ENCODE measurements at regions not wholly inside any gene's neighbourhood (a gene's known extent, or its start where the extent isn't known, plus 50 kb on each side); places are given as distances from the start of the nearest gene placed in this dataset.

DNA sequence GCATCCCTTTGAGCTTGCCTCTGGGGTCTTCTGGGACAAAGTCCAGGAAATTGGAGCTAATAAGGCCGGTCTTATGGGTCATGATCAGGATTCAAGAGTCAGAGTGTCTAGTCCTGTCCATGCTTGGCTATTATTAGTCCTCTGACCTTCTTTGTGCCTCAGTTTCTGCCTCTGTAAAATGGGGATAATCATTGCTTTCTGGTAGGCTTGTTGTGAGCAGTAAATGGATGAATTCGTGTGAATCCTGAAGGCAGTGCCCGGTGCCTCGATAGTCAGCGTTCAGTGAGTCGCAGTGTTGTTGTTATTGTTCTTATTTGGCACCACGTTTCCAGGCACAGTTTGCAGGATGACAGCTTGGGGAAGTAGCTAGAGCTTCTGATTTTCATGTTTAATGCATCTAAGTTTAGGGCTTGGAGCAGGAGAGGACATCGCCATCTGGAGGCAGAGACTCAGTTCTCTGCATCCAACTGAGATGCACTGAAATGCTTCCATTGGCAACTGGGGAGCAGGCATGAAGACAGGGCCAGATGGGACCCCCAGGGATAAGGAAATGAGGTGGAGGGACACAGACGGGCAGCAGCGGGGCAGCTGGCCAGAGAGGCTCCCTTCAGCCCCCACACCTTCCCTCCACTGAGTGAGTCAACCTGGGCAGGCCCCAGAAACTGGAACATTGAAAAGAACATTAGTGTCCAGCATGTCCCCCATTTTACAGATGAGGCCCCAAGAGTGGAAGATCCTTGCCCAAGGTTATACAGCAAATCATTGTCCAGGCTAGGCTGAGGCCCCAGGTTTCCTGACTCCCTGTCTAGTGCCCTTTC is 160.3 kb downstream of the PTPRU start:
- no peaks in the 10 kb centered on the region for H3K4me1 ChIP-seq (ENCODE audit: low read length)

GRCh38 chr1:29395736-29396437 is 159.6 kb downstream of the PTPRU start:
- no peak overlapping the region for H3K9ac ChIP-seq (ENCODE audit: low read length)
- H3K27me3 ChIP-seq (ENCODE audit: low read length), result no peaks in the 10 kb centered on the region
- H3K9me3 ChIP-seq (ENCODE audit: low read length), result no peaks in the 10 kb centered on the region
- H3K79me2 ChIP-seq (ENCODE audit: low read length), result no peaks in the 10 kb centered on the region
- H3K4me3 ChIP-seq (ENCODE audit: low read length), result no peak overlapping the region
- no peak for DNase-seq
- no peaks in the 10 kb centered on the region for H3K36me3 ChIP-seq (ENCODE audit: insufficient read depth, low read length)
- H4K20me1 ChIP-seq (ENCODE audit: insufficient read depth, low read depth, low read length), result no peaks in the 10 kb centered on the region
- H3K27ac ChIP-seq (ENCODE audit: low read length), result no peak overlapping the region
- no peaks in the 10 kb centered on the region for H3K9me2 ChIP-seq (replicated peaks; ENCODE audit: insufficient read depth, low read length)
- H3K4me1 ChIP-seq (ENCODE audit: low read length), result no peaks in the 10 kb centered on the region
- H3K4me2 ChIP-seq (ENCODE audit: low read depth, low read length, poor library complexity, severe bottlenecking), result no peak overlapping the region
- no peak overlapping the region for H2AFZ ChIP-seq (ENCODE audit: low read length)

More for the DNA sequence above, 160.3 kb downstream of the PTPRU start:
- Histone ChIP-seq H3K4me2 (ENCODE audit: low read depth, low read length, poor library complexity, severe bottlenecking) (no peak overlapping the region), H3K4me3 (ENCODE audit: low read length) (no peak overlapping the region), H3K27ac (ENCODE audit: low read length) (no peak overlapping the region), H3K79me2 (ENCODE audit: low read length) (no peaks in the 10 kb centered on the region), H4K20me1 (ENCODE audit: insufficient read depth, low read depth, low read length) (no peaks in the 10 kb centered on the region), H3K9me3 (ENCODE audit: low read length) (no peaks in the 10 kb centered on the region), H3K9ac (ENCODE audit: low read length) (no peak overlapping the region), H2AFZ (ENCODE audit: low read length) (no peak overlapping the region), H3K36me3 (ENCODE audit: insufficient read depth, low read length) (no peaks in the 10 kb centered on the region), H3K27me3 (ENCODE audit: low read length) (no peaks in the 10 kb centered on the region), H3K9me2 (replicated peaks; ENCODE audit: insufficient read depth, low read length) (no peaks in the 10 kb centered on the region)
- DNase-seq, result no peak

- H4K20me1 ChIP-seq (ENCODE audit: insufficient read depth, low read depth, low read length), result no peaks in the 10 kb centered on the region
Measured at GRCh38 chr1:29394521-29395225, 158.4 kb downstream of the PTPRU start.

GRCh38 chr1:29393451-29393826 is 157.1 kb downstream of the PTPRU start:
- Histone ChIP-seq H3K36me3 (ENCODE audit: insufficient read depth, low read length) (no peaks in the 10 kb centered on the region), H2AFZ (ENCODE audit: low read length) (no peak overlapping the region), H3K4me1 (ENCODE audit: low read length) (no peaks in the 10 kb centered on the region), H3K27ac (ENCODE audit: low read length) (no peak overlapping the region), H3K9me3 (ENCODE audit: low read length) (no peaks in the 10 kb centered on the region), H3K4me2 (ENCODE audit: low read depth, low read length, poor library complexity, severe bottlenecking) (no peak overlapping the region), H3K9me2 (replicated peaks; ENCODE audit: insufficient read depth, low read length) (no peaks in the 10 kb centered on the region), H4K20me1 (ENCODE audit: insufficient read depth, low read depth, low read length) (no peaks in the 10 kb centered on the region), H3K9ac (ENCODE audit: low read length) (no peak overlapping the region), H3K27me3 (ENCODE audit: low read length) (no peaks in the 10 kb centered on the region), H3K4me3 (ENCODE audit: low read length) (no peak overlapping the region), H3K79me2 (ENCODE audit: low read length) (no peaks in the 10 kb centered on the region)
- no peak for DNase-seq

More at GRCh38 chr1:29394521-29395225, 158.4 kb downstream of the PTPRU start:
- Histone ChIP-seq H2AFZ (ENCODE audit: low read length) (no peak overlapping the region), H3K36me3 (ENCODE audit: insufficient read depth, low read length) (no peaks in the 10 kb centered on the region), H3K27ac (ENCODE audit: low read length) (no peak overlapping the region), H3K4me3 (ENCODE audit: low read length) (no peak overlapping the region), H3K79me2 (ENCODE audit: low read length) (no peaks in the 10 kb centered on the region), H3K9me2 (replicated peaks; ENCODE audit: insufficient read depth, low read length) (no peaks in the 10 kb centered on the region), H3K4me2 (ENCODE audit: low read depth, low read length, poor library complexity, severe bottlenecking) (no peak overlapping the region), H3K9ac (ENCODE audit: low read length) (no peak overlapping the region), H3K4me1 (ENCODE audit: low read length) (no peaks in the 10 kb centered on the region), H3K27me3 (ENCODE audit: low read length) (no peaks in the 10 kb centered on the region), H3K9me3 (ENCODE audit: low read length) (no peaks in the 10 kb centered on the region)
- no peak for DNase-seq

- Histone ChIP-seq H3K27me3 (ENCODE audit: low read length) (no peaks in the 10 kb centered on the region), H3K79me2 (ENCODE audit: low read length) (no peaks in the 10 kb centered on the region), H3K36me3 (ENCODE audit: insufficient read depth, low read length) (no peaks in the 10 kb centered on the region), H3K27ac (ENCODE audit: low read length) (no peak overlapping the region), H3K9me2 (replicated peaks; ENCODE audit: insufficient read depth, low read length) (no peaks in the 10 kb centered on the region), H2AFZ (ENCODE audit: low read length) (no peak overlapping the region), H3K4me1 (ENCODE audit: low read length) (no peaks in the 10 kb centered on the region), H3K9me3 (ENCODE audit: low read length) (no peaks in the 10 kb centered on the region), H3K4me3 (ENCODE audit: low read length) (no peak overlapping the region), H4K20me1 (ENCODE audit: insufficient read depth, low read depth, low read length) (no peaks in the 10 kb centered on the region), H3K4me2 (ENCODE audit: low read depth, low read length, poor library complexity, severe bottlenecking) (no peak overlapping the region), H3K9ac (ENCODE audit: low read length) (no peak overlapping the region)
- DNase-seq, result no peak
Measured at GRCh38 chr1:29392486-29393450, 156.4 kb downstream of the PTPRU start.

GRCh38 chr1:29392036-29392435 is 155.7 kb downstream of the PTPRU start:
- H3K27ac ChIP-seq (ENCODE audit: low read length), result no peak overlapping the region
- no peaks in the 10 kb centered on the region for H3K9me2 ChIP-seq (replicated peaks; ENCODE audit: insufficient read depth, low read length)
- no peaks in the 10 kb centered on the region for H3K79me2 ChIP-seq (ENCODE audit: low read length)
- no peaks in the 10 kb centered on the region for H3K36me3 ChIP-seq (ENCODE audit: insufficient read depth, low read length)
- no peak overlapping the region for H3K9ac ChIP-seq (ENCODE audit: low read length)
- no peaks in the 10 kb centered on the region for H3K9me3 ChIP-seq (ENCODE audit: low read length)
- H4K20me1 ChIP-seq (ENCODE audit: insufficient read depth, low read depth, low read length), result no peaks in the 10 kb centered on the region
- no peak overlapping the region for H2AFZ ChIP-seq (ENCODE audit: low read length)
- H3K4me3 ChIP-seq (ENCODE audit: low read length), result no peak overlapping the region
- H3K4me2 ChIP-seq (ENCODE audit: low read depth, low read length, poor library complexity, severe bottlenecking), result no peak overlapping the region
- H3K27me3 ChIP-seq (ENCODE audit: low read length), result no peaks in the 10 kb centered on the region
- DNase-seq, result no peak
- no peaks in the 10 kb centered on the region for H3K4me1 ChIP-seq (ENCODE audit: low read length)

- Histone ChIP-seq H4K20me1 (ENCODE audit: insufficient read depth, low read depth, low read length) (no peaks in the 10 kb centered on the region), H3K4me2 (ENCODE audit: low read depth, low read length, poor library complexity, severe bottlenecking) (no peak overlapping the region), H3K4me1 (ENCODE audit: low read length) (no peaks in the 10 kb centered on the region), H3K36me3 (ENCODE audit: insufficient read depth, low read length) (no peaks in the 10 kb centered on the region), H3K27ac (ENCODE audit: low read length) (no peak overlapping the region), H3K9ac (ENCODE audit: low read length) (no peak overlapping the region), H3K4me3 (ENCODE audit: low read length) (no peak overlapping the region), H3K9me3 (ENCODE audit: low read length) (no peaks in the 10 kb centered on the region), H3K27me3 (ENCODE audit: low read length) (no peaks in the 10 kb centered on the region), H3K9me2 (replicated peaks; ENCODE audit: insufficient read depth, low read length) (no peaks in the 10 kb centered on the region), H2AFZ (ENCODE audit: low read length) (no peak overlapping the region), H3K79me2 (ENCODE audit: low read length) (no peaks in the 10 kb centered on the region)
- no peak for DNase-seq
Measured at GRCh38 chr1:29391362-29391880, 155.1 kb downstream of the PTPRU start.
